SK-N-SH (cell line): ENCODE measurements at regions not wholly inside any gene's neighbourhood (a gene's known extent, or its start where the extent isn't known, plus 50 kb on each side); places are given as distances from the start of the nearest gene placed in this dataset.

Experiments
- CTCF ChIA-PET: fragments of 300-600, 350-600 bp; formaldehyde crosslinking; extraction: SDS; loops from one replicate; lab custom pipeline; 2021; lab: Yijun Ruan, JAX
- POLR2A ChIA-PET: fragments of 350-600 bp; sonication (Branson Sonifier 250); formaldehyde crosslinking; extraction: SDS; loops from one replicate; lab custom pipeline; 2020; ENCODE audit warnings: antibody characterized with exemption, inconsistent platforms; lab: Yijun Ruan, JAX
- DNase-seq: peaks from one replicate; pipeline ENCODE4 v3.0.0; 2012
- H2AFZ ChIP-seq: fragments of 200-600 bp; sonication (generic); 2 replicates; pipeline ENCODE4 v1.8.1; 2016; ENCODE audit warnings: antibody characterized with exemption, mild to moderate bottlenecking, low read depth
- H3F3A ChIP-seq: fragments of 200-600 bp; sonication (generic); replicated peaks from 2 replicates; pipeline ENCODE3; 2016; ENCODE audit warnings: antibody characterized with exemption, mild to moderate bottlenecking; ENCODE audit not compliant: insufficient read depth
- H3K27ac ChIP-seq, 2 experiments: fragments of 200-500 bp in 1 of 2; fragments of 200-600 bp in 1 of 2; sonication (Bioruptor generic) in 1 of 2; sonication (generic), shearing (Covaris generic) in 1 of 2; 2 replicates each; pipeline versions ENCODE4 v1.5.1 to v1.6.1; 2014 to 2016; ENCODE audit warnings: low read depth in 2 of 2, inconsistent platforms in 1 of 2, low read length in 1 of 2, mild to moderate bottlenecking in 1 of 2, mixed read lengths in 1 of 2
- H3K27me3 ChIP-seq: fragments of 200-600 bp; sonication (generic), shearing (Covaris generic); 2 replicates; pipeline ENCODE4 v1.6.1; 2016; ENCODE audit warnings: mixed run types; ENCODE audit not compliant: insufficient read depth
- H3K36me3 ChIP-seq, 2 experiments: fragments of 200-500 bp in 1 of 2; fragments of 200-600 bp in 1 of 2; sonication (Bioruptor generic) in 1 of 2; sonication (generic) in 1 of 2; replicated peaks in 1 of 2; 2 replicates each; pipeline versions ENCODE3 to v1.5.1; 2014 to 2016; ENCODE audit warnings: low read length in 1 of 2, mild to moderate bottlenecking in 1 of 2; ENCODE audit not compliant: insufficient read depth in 2 of 2, control insufficient read depth in 1 of 2
- H3K4me1 ChIP-seq, 2 experiments: fragments of 200-500 bp in 1 of 2; fragments of 200-600 bp in 1 of 2; sonication (Bioruptor generic) in 1 of 2; sonication (generic), shearing (Covaris generic) in 1 of 2; 2 replicates each; pipeline versions ENCODE4 v1.5.1 to v1.6.1; 2014 to 2016; ENCODE audit warnings: low read depth in 1 of 2, low read length in 1 of 2, mixed run types in 1 of 2; ENCODE audit not compliant: insufficient read depth in 2 of 2, control insufficient read depth in 1 of 2
- H3K4me2 ChIP-seq: fragments of 200-600 bp; sonication (generic), shearing (Covaris generic); 2 replicates; pipeline ENCODE4 v1.6.1; 2017; ENCODE audit warnings: mixed run types
- H3K4me3 ChIP-seq, 2 experiments: fragments of 200-500 bp in 1 of 2; fragments of 200-600 bp in 1 of 2; sonication (Bioruptor generic) in 1 of 2; sonication (generic), shearing (Covaris generic) in 1 of 2; 2 replicates each; pipeline versions ENCODE4 v1.5.1 to v1.8.1; 2014 to 2016; ENCODE audit warnings: low read depth in 2 of 2, inconsistent platforms in 1 of 2, low read length in 1 of 2, mild to moderate bottlenecking in 1 of 2, mixed read lengths in 1 of 2, moderate library complexity in 1 of 2
- H3K79me2 ChIP-seq: fragments of 200-600 bp; sonication (generic); 2 replicates; pipeline ENCODE4 v1.8.1; 2017; ENCODE audit warnings: mild to moderate bottlenecking; ENCODE audit not compliant: insufficient read depth
- H3K9ac ChIP-seq: fragments of 200-600 bp; sonication (generic); 2 replicates; pipeline ENCODE4 v1.6.1; 2017; ENCODE audit warnings: mixed run types
- H3K9me2 ChIP-seq: fragments of 200-600 bp; sonication (generic); 2 replicates; pipeline ENCODE4 v1.6.1; 2017; ENCODE audit warnings: mixed run types
- H3K9me3 ChIP-seq: fragments of 200-600 bp; sonication (generic); 2 replicates; pipeline ENCODE4 v1.6.1; 2017; ENCODE audit warnings: mixed run types, mild to moderate bottlenecking, moderate library complexity
- H4K20me1 ChIP-seq: fragments of 200-600 bp; sonication (generic); 2 replicates; pipeline ENCODE4 v1.6.1; 2017; ENCODE audit warnings: mild to moderate bottlenecking, mixed run types; ENCODE audit not compliant: insufficient read depth
- ELF1 ChIP-seq: IDR thresholded peaks from 2 replicates; pipeline ENCODE4 v1.4.0; 2012
- FOSL2 ChIP-seq: IDR thresholded peaks from 2 replicates; pipeline ENCODE4 v1.4.0; 2012; ENCODE audit warnings: low read depth, mild to moderate bottlenecking, moderate library complexity, borderline replicate concordance
- GATA2 ChIP-seq: sonication (generic); formaldehyde crosslinking; IDR thresholded peaks from 2 replicates; pipeline ENCODE4 v1.5.0; 2020; ENCODE audit warnings: mild to moderate bottlenecking, missing genetic modification reagents
- JUND ChIP-seq: IDR thresholded peaks from 2 replicates; pipeline ENCODE4 v1.4.0; 2012
- MAX ChIP-seq: IDR thresholded peaks from 2 replicates; pipeline ENCODE4 v1.4.0; 2012; ENCODE audit warnings: low read depth
- MXI1 ChIP-seq: IDR thresholded peaks from 2 replicates; pipeline ENCODE4 v1.6.1; 2012; ENCODE audit warnings: mild to moderate bottlenecking, low read depth, low read length, improper control_type of control experiment
- NRF1 ChIP-seq: IDR thresholded peaks from 2 replicates; pipeline ENCODE4 v1.6.1; 2012; ENCODE audit warnings: low read depth, mild to moderate bottlenecking, low read length
- PBX3 ChIP-seq: IDR thresholded peaks from 2 replicates; pipeline ENCODE4; 2012
- RAD21 ChIP-seq: IDR thresholded peaks from 2 replicates; pipeline ENCODE4 v1.6.1; 2012; ENCODE audit warnings: mild to moderate bottlenecking, low read length
- RCOR1 ChIP-seq: fragments of 150-350 bp; IDR thresholded peaks from 2 replicates; pipeline ENCODE4 v1.6.1; 2017; ENCODE audit warnings: antibody characterized with exemption, low read length
- RFX5 ChIP-seq: IDR thresholded peaks from 2 replicates; pipeline ENCODE4 v1.6.1; 2012; ENCODE audit warnings: mild to moderate bottlenecking, improper control_type of control experiment, low read length
- RXRA ChIP-seq: IDR thresholded peaks from 2 replicates; pipeline ENCODE4 v1.4.0; 2012; ENCODE audit warnings: low read depth, mild to moderate bottlenecking, borderline replicate concordance
- SIN3A ChIP-seq: IDR thresholded peaks from 2 replicates; pipeline ENCODE4 v1.6.1; 2012; ENCODE audit warnings: low read depth, mild to moderate bottlenecking, low read length, moderate library complexity, borderline replicate concordance
- SMC3 ChIP-seq: IDR thresholded peaks from 2 replicates; pipeline ENCODE4 v1.6.1; 2012; ENCODE audit warnings: low read depth, low read length, improper control_type of control experiment
- TAF1 ChIP-seq: IDR thresholded peaks from 2 replicates; pipeline ENCODE4 v1.6.1; 2012; ENCODE audit warnings: low read depth, mild to moderate bottlenecking, low read length, moderate library complexity, borderline replicate concordance
- TEAD4 ChIP-seq: IDR thresholded peaks from 2 replicates; pipeline ENCODE4 v1.4.0; 2012; ENCODE audit warnings: mild to moderate bottlenecking, borderline replicate concordance; ENCODE audit not compliant: insufficient read depth
- WGBS: methylation state at CpG from one replicate; pipeline ENCODE4 v1.1.6; 2017; ENCODE audit warnings: low lambda C conversion rate; 5-methylcytosine and 5-hydroxymethylcytosine counted together
- TF ChIP-seq, protein P1 (sequence below): fragments of 150-350 bp; IDR thresholded peaks from 2 replicates; pipeline ENCODE4 v1.6.1; 2016; ENCODE audit warnings: mild to moderate bottlenecking, low read depth, low read length

GRCh38 chr1:5711079-5711478, 281.1 kb downstream of the NPHP4 start:
- 24% methylated on average over 7 of the region's 7 CpGs for WGBS
- no peak for TF ChIP-seq RCOR1
- no peak for TF ChIP-seq MXI1
- Histone ChIP-seq H3K9ac (no peak overlapping the region), H2AFZ (no peak overlapping the region), H3K4me1 (peaks cover 0 to 7% of the 10 kb centered on the region in 2 experiments; a peak in 1 of 4 replicates), H3K9me3 (no peaks in the 10 kb centered on the region), H3K36me3 (no peaks in the 10 kb centered on the region), H3K27ac (no peak overlapping the region), H3K79me2 (no peaks in the 10 kb centered on the region), H3K27me3 (no peaks in the 10 kb centered on the region), H3K4me2 (no peak overlapping the region), H3K4me3 (no peak overlapping the region), H3F3A (no peaks in the 10 kb centered on the region), H3K9me2 (no peaks in the 10 kb centered on the region), H4K20me1 (no peaks in the 10 kb centered on the region)
- no peak for DNase-seq
- ChIA-PET POLR2A (no interaction called here), CTCF (interaction anchor here (5.3 kb wide), 1 partner anchor 34 kb away, joined by 15 read pairs; no protein-coding TSS in a partner anchor)

- Histone ChIP-seq H2AFZ (no peak overlapping the region), H3K27ac (no peak overlapping the region), H3K79me2 (no peaks in the 10 kb centered on the region), H3K4me2 (no peak overlapping the region), H3K9ac (no peak overlapping the region), H3K36me3 (no peaks in the 10 kb centered on the region), H3K9me3 (no peaks in the 10 kb centered on the region), H3F3A (no peaks in the 10 kb centered on the region), H3K9me2 (no peaks in the 10 kb centered on the region), H4K20me1 (no peaks in the 10 kb centered on the region), H3K4me3 (no peak overlapping the region), H3K4me1 (peaks cover 0 to 7% of the 10 kb centered on the region in 2 experiments; a peak in 1 of 4 replicates), H3K27me3 (no peaks in the 10 kb centered on the region)
- ChIA-PET POLR2A (no interaction called here), CTCF (interaction anchor here (0.5 to 5.3 kb wide), 3 partner anchors 9 to 239 kb away, joined by 3 to 15 read pairs (median 4); no protein-coding TSS in a partner anchor)
- no peak for TF ChIP-seq TAF1
- TF ChIP-seq, protein P1, sequence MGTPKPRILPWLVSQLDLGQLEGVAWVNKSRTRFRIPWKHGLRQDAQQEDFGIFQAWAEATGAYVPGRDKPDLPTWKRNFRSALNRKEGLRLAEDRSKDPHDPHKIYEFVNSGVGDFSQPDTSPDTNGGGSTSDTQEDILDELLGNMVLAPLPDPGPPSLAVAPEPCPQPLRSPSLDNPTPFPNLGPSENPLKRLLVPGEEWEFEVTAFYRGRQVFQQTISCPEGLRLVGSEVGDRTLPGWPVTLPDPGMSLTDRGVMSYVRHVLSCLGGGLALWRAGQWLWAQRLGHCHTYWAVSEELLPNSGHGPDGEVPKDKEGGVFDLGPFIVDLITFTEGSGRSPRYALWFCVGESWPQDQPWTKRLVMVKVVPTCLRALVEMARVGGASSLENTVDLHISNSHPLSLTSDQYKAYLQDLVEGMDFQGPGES = no peak
- no peak for TF ChIP-seq PBX3
- no peak for TF ChIP-seq GATA2 (CRISPR knock-in tag)
- no peak for TF ChIP-seq RAD21
- no peak for TF ChIP-seq FOSL2
- no peak for TF ChIP-seq NRF1
- no peak for TF ChIP-seq TEAD4
- no peak for TF ChIP-seq ELF1
- TF ChIP-seq RCOR1 = no peak
- no peak for TF ChIP-seq JUND
- TF ChIP-seq RXRA = no peak
- TF ChIP-seq SIN3A = no peak
- TF ChIP-seq MAX = no peak
- no peak for TF ChIP-seq RFX5
- no peak for TF ChIP-seq SMC3
- no peak for TF ChIP-seq MXI1
- no peak for DNase-seq
- 6% methylated on average over 3 of the region's 3 CpGs for WGBS
These were observed 282.2 kb downstream of the NPHP4 start for GRCh38 chr1:5709976-5710375.
